ENCODE measurements at regions not wholly inside any gene's neighbourhood (a gene's known extent, or its start where the extent isn't known, plus 50 kb on each side); places are given as distances from the start of the nearest gene placed in this dataset.

GRCh38 chr13:109370496-109370895, 415.9 kb downstream of the IRS2 start:
- DNase-seq (ENCODE audit: low spot score): no peak

GRCh38 chr13:109369353-109370052, 416.9 kb downstream of the IRS2 start:
- no peak for DNase-seq (ENCODE audit: low spot score)

DNA sequence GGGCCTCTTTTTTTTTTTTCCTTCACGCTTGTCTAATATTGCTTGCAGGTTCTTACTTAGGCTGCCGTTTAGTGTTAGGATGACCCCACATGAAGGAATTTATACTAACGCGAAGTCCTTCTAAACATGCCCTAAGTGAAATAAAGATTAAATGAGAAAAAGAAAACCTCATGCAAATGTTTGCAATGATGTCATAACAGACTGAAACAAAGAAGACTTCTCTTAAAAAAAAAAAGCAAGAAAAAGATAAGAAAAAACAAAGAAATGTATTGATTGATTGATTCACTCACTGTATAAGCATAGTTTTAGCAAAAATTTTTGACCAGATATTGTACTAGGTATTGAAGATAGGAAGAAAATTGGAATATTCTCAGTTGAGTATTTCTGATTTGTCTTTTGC, 418.2 kb downstream of the IRS2 start:
- DNase-seq (ENCODE audit: low spot score): no peak

DNA sequence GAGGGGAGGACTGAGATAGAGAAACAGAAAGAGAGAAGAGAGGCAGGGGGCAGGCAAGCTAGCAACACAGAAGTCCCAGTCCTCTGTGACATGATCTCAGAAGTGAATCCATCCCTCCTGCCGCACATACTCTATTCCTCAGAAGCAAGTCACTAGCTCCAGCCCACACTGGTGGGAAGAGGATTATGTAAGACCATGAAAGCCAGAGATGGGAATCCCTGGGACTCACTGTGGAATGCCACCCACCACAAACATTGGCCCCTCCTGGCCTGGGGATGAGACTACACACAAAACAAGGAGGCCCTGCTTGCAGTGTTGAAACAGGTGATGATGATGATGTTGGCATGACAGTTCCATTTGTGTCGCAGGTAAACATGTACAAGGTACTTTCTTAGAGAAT, 419.9 kb downstream of the IRS2 start:
- no peak for DNase-seq (ENCODE audit: low spot score)

DNA sequence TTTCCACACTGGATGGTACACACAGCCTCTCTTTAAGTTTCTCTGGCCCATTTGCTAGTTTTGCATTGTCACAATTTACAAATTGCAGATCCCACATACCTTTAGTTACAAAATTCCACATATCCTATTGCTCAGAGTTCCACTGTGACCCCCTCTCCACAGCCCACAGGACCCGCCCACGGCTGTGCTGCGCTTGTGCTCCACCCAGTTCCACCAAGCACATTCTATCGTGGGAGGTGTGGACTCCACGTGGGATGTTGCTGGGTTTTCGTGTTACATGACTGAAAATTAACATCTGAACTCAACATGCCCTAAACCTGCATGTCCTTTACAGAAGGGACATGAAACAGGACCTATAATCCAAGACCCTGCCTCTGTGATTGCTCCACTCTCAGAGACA, 423.0 kb downstream of the IRS2 start:
- DNase-seq (ENCODE audit: low spot score): no peak

- DNase-seq (ENCODE audit: low spot score): peak; percentile 68
Measured at GRCh38 chr13:109362616-109363015, 423.8 kb downstream of the IRS2 start.

- no peak for DNase-seq (ENCODE audit: low spot score)
Measured at GRCh38 chr13:109361562-109362289, 424.7 kb downstream of the IRS2 start.

GRCh38 chr13:109357751-109358471, 428.5 kb downstream of the IRS2 start:
- no peak for DNase-seq (ENCODE audit: low spot score)

- no peak for DNase-seq (ENCODE audit: low spot score)
Measured at GRCh38 chr13:109355875-109356434, 430.4 kb downstream of the IRS2 start.

DNA sequence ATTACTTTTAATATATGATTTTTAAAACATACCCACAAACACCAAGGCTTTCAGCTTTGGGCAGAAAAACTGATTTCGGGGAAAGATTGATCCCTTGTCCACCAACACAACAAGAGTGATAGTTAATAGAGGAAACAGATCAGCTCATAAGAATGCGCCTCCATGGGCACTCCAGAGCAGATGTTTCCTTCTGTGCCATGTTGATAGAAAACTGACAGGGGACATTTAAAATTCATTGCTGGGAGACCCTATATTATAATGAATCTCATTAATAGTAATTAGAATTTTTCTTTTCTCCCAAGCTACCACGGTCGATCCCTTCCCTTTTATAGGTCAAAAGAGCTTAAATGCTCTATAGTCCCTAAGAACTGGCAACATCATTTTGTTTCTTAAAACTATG, 431.2 kb downstream of the IRS2 start:
- no peak for DNase-seq (ENCODE audit: low spot score)

DNA sequence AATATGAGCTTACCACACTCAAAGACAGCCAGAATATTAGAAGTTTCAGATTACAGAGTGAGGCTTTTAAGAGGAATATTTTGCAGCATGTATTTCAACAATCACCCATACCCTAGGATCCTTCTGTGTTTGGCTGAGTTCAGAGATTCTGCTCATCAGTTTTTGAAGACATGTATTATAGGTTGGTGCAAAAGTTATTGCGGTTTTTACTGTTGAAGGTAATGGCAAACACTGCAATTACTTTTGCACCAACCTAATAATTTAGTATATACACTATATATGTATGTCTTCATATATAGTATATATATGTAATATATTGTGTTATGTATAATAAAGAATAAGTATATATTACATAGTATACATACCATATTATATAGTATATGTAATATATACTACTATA, 435.1 kb downstream of the IRS2 start:
- DNase-seq (ENCODE audit: low spot score): no peak

GRCh38 chr13:109348519-109349258, 437.7 kb downstream of the IRS2 start:
- DNase-seq (ENCODE audit: low spot score): no peak

DNA sequence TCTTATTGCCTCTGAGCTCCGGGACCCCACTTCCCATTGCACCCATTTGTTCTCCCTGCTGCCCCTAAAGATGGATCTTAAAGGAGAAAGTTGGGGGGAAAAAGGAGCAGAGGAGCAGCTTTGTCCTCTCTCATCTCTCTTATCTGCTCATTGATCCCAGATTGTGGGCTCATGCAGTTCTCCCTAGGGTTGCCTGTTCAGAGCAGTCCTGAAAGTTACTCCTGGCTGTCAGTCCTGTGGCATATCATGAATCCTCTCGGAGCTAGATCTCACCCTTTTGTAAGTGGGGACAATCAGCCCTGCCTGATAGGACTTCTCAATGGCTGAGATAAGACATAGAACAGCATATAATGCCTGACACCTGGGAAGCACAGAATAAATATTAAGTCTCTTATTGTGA, 440.3 kb downstream of the IRS2 start:
- DNase-seq (ENCODE audit: low spot score): peak; percentile 66

DNA sequence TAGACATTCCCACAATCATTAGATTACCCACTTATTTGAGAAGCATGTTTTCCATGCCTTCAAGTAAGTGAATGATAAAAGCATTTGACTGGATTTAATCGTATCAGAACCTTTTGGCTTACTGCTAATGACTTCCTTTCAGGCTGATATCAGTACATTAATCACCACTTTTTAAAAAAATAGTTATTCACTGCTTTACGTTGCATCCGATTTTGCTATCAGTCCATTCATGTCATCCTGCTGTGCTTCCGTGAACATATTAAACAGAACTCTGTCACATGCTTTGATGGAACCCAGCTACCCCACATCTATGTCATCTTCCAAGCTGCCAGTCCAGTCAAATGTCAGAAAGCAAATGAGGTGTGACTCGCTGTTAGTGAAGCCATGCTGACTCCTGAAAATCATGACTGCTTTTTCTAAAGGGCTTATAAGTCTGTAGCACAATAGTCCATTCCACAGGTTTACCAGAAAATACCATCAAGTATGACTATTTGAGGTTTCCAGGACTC, 440.9 kb downstream of the IRS2 start:
- DNase-seq (ENCODE audit: low spot score): peak; percentile 98

DNA sequence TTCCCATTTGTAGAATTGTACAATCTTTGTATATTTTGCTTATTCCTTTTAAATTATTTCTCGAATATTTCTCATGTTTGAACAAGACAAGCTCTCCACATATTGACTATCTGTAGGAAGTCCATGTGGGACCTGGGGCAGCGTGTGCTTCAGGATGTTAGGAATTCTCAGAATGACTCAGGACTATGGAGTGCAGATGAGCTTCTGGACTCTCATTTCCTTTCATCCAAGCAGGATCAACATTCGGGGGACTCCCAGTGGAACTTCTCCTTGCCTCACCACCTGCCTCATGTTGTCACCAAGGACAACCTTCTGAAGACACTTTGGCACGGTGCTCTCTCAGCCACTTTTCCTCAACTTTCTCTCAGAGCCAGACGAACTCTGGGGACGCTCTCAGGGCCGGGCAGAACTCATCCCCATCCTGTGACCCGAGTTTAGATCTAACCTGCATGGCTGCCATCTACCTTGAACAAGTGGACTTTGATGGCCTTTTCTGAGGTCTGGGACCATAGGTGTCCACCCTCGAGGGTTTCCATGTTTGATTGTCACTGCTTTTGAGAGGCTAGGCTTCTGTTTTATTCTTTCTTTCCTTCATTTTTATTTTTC, 441.7 kb downstream of the IRS2 start:
- peak; percentile 12 for DNase-seq (ENCODE audit: low spot score)

DNA sequence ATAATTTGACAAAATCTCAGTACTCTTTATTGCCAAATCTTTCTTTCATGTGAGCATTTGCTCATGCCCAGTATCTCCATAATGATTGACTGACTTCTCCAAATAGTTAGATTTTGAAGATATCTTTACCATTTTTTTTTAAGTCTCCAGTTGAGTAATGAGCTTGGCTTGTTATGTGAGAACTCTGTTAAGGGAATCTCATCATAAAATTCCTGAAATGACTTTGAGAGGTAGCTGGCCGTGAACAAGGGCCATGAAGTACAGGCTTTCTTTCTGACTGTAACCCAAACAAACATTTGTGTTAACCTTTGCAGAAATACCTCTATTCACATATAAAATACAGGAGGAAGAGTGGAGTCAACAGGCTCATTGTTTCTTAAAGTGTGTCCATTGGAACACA, 449.7 kb downstream of the IRS2 start:
- DNase-seq (ENCODE audit: low spot score): no peak

- DNase-seq (ENCODE audit: low spot score): no peak
Measured at GRCh38 chr13:109333893-109334651, 452.3 kb downstream of the IRS2 start.

GRCh38 chr13:109332506-109333499, 453.6 kb downstream of the IRS2 start:
- DNase-seq (ENCODE audit: low spot score): peak; percentile 57

GRCh38 chr13:109331898-109332297, 454.5 kb downstream of the IRS2 start:
- peak; percentile 87 for DNase-seq (ENCODE audit: low spot score)

Measured in SK-N-DZ (cell line).